ENCODE measurements at regions not wholly inside any gene's neighbourhood (a gene's known extent, or its start where the extent isn't known, plus 50 kb on each side); places are given as distances from the start of the nearest gene placed in this dataset.

DNA sequence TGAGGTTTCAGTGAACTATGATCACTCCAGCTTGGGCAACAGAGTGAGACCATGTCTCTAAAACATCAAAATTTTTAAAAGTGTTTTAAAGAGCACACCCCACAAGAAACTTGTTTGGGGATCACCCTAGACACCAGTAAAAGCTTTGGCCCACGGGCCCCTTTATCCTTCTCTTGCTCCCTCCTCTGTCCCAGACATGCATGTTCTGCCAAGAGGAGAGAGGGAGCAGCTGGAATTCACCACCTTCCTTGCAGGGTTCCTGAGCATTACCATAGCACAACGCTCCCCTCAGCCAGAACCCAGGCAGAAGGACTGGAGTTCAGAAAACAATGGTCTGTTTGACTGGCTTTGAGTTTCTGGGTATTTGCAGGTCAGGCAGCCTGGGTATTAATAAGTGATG lies 214.3 kb upstream of the CDH5 start:
- ChIA-PET CTCF (interaction anchor here (0.7 kb wide), 1 partner anchor 9 kb away, joined by 3 read pairs; no protein-coding TSS in a partner anchor), POLR2A (no interaction called here)
- ATAC-seq (no peak), DNase-seq (no peak)
- Mint-ChIP-seq H3K27ac (peak overlapping the region in 1 of 9 donors; percentile 95), H3K36me3 (no peaks in the 10 kb centered on the region), H3K4me3 (no peak overlapping the region), H3K9me3 (peaks cover 0 to 5% (median 0%) of the 10 kb centered on the region in 11 donors), H3K27me3 (peaks cover 4 to 32% (median 7%) of the 10 kb centered on the region in 5 donors), H3K4me1 (peaks cover 0 to 14% (median 3%) of the 10 kb centered on the region in 7 donors)
- no peaks in the 10 kb centered on the region for H3K9me3 ChIP-seq (ENCODE audit: control insufficient read depth in 2 of 3, low read length in 3 of 3)
- H3K36me3 ChIP-seq (ENCODE audit: control insufficient read depth in 2 of 3, insufficient read depth in 3 of 3, low read length in 3 of 3) = no peaks in the 10 kb centered on the region
- H3K4me1 ChIP-seq (ENCODE audit: control insufficient read depth in 2 of 2, insufficient read depth in 2 of 2, low read length in 2 of 2) = no peaks in the 10 kb centered on the region
- intact Hi-C loops (cut with micrococcal nuclease) = no loop called here
- no peak overlapping the region for H3K4me3 ChIP-seq (ENCODE audit: low read length)
- no peaks in the 10 kb centered on the region for H3K27me3 ChIP-seq (ENCODE audit: control insufficient read depth in 2 of 2, insufficient read depth in 2 of 2, low read length in 2 of 2)
- no peak overlapping the region for H3K27ac ChIP-seq (ENCODE audit: low read depth, low read length)

DNA sequence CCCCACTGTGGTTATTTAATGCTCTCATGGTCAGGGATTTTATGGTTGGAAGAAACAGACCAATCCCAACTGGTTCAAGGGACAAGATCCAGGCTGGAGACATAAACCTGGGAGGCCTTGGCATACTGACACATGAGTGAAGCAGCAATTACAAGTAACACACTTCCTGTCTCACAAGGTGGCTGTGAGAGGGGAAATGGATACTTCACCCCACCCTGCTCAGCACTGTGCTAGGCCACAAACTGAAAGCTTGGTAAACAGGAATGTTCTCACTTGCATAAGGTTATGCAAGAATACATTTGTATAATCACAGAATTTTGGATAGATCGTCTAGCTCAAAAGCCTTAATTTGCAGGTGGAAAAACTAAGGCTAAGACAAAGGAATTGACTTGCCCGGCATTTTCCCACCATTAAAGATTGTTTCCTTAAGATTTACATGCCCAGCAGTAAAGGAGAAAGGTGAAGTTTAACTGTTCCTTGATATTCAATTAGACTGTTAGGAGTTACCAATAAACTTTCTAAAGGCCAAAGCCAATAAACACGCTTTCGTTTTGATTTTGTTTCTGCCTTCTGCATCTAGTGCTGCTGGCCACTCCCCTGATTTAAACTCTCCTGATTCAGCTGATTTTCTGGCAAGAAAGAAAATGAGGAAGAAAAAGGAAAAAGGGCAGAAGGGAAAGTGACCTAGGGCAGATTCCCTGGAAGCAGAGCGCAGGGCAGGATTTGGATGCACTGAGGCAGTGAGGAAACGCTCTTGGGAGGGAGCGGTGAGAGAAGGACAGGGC lies 215.6 kb upstream of the CDH5 start:
- peak overlapping the region in 3 of 10 donors; percentile 8 to 44 (median 12) for H3K4me3 Mint-ChIP-seq

DNA sequence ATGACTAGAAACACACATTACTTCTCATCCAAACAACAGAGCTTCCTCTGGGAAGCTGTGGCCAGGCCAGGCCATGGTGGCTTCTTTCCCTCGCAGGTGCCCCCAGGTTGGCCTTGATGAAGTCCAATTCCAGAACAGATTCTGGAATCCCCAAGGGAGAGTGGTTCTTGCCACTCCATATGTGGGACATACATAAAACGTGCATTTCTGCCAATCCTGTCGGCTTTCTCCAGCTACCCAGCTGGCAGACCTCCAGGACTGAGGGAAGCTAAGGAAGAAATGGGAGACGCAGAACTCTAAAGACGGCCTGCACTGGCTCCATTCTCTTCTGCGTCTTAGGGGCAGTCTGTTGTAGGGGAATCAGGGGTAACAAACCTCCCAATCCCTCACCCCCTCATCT lies 219.2 kb upstream of the CDH5 start:
- no peak for DNase-seq
- no peaks in the 10 kb centered on the region for H3K4me1 ChIP-seq (ENCODE audit: control insufficient read depth in 2 of 2, insufficient read depth in 2 of 2, low read length in 2 of 2)
- H3K27me3 Mint-ChIP-seq = peaks cover 4 to 41% (median 13%) of the 10 kb centered on the region in 5 donors
- ATAC-seq = no peak
- no peaks in the 10 kb centered on the region for H3K27me3 ChIP-seq (ENCODE audit: control insufficient read depth in 2 of 2, insufficient read depth in 2 of 2, low read length in 2 of 2)
- H3K9me3 ChIP-seq (ENCODE audit: control insufficient read depth in 2 of 3, low read length in 3 of 3) = no peaks in the 10 kb centered on the region
- H3K27ac Mint-ChIP-seq = no peak overlapping the region
- H3K36me3 ChIP-seq (ENCODE audit: control insufficient read depth in 2 of 3, insufficient read depth in 3 of 3, low read length in 3 of 3) = no peaks in the 10 kb centered on the region
- H3K27ac ChIP-seq (ENCODE audit: low read depth, low read length) = no peak overlapping the region
- no peaks in the 10 kb centered on the region for H3K36me3 Mint-ChIP-seq
- peaks cover 0 to 14% (median 2%) of the 10 kb centered on the region in 7 donors for H3K4me1 Mint-ChIP-seq
- H3K9me3 Mint-ChIP-seq = peaks cover 0 to 5% (median 0%) of the 10 kb centered on the region in 11 donors
- intact Hi-C loops (cut with micrococcal nuclease) = no loop called here
- ChIA-PET CTCF (no interaction called here), POLR2A (no interaction called here)
- H3K4me3 Mint-ChIP-seq = no peak overlapping the region
- H3K4me3 ChIP-seq (ENCODE audit: low read length) = no peak overlapping the region

More for the DNA sequence above, 215.6 kb upstream of the CDH5 start:
- ChIA-PET POLR2A (no interaction called here), CTCF (no interaction called here)
- H3K4me1 ChIP-seq (ENCODE audit: control insufficient read depth in 2 of 2, insufficient read depth in 2 of 2, low read length in 2 of 2) = no peaks in the 10 kb centered on the region
- peaks cover 0 to 5% (median 0%) of the 10 kb centered on the region in 11 donors for H3K9me3 Mint-ChIP-seq
- H3K27me3 Mint-ChIP-seq = peaks cover 4 to 33% (median 9%) of the 10 kb centered on the region in 5 donors
- no peaks in the 10 kb centered on the region for H3K36me3 Mint-ChIP-seq
- DNase-seq = peak in 1 of 9 donors; percentile 36
- ATAC-seq = peak; percentile 58
- intact Hi-C loops (cut with micrococcal nuclease) = no loop called here
- H3K4me1 Mint-ChIP-seq = peaks cover 0 to 14% (median 3%) of the 10 kb centered on the region in 7 donors
- no peaks in the 10 kb centered on the region for H3K27me3 ChIP-seq (ENCODE audit: control insufficient read depth in 2 of 2, insufficient read depth in 2 of 2, low read length in 2 of 2)
- H3K27ac ChIP-seq (ENCODE audit: low read depth, low read length) = no peak overlapping the region
- H3K4me3 ChIP-seq (ENCODE audit: low read length) = no peak overlapping the region
- no peaks in the 10 kb centered on the region for H3K36me3 ChIP-seq (ENCODE audit: control insufficient read depth in 2 of 3, insufficient read depth in 3 of 3, low read length in 3 of 3)
- no peaks in the 10 kb centered on the region for H3K9me3 ChIP-seq (ENCODE audit: control insufficient read depth in 2 of 3, low read length in 3 of 3)
- peak overlapping the region in 3 of 9 donors; percentile 41 to 95 (median 69) for H3K27ac Mint-ChIP-seq

DNA sequence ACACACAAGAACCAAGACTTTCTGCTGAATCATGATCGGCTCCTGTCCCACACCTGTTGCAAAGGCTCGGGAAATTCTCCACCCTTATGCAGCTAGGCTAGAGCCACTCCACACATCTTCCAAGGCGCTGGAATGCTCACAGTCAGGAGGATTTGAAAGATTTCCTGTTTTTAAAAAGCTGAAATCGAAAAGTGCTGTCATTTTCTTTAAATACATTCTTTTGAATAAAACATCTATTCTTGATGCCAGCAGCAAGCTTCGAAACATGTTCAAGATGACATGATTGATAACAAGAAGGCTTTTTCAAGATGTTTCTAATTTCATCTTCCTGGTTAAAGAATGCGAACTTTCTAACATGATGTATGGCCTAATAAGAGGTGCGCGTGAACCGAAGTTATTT lies 219.7 kb upstream of the CDH5 start:
- H3K36me3 ChIP-seq (ENCODE audit: control insufficient read depth in 2 of 3, insufficient read depth in 3 of 3, low read length in 3 of 3) = no peaks in the 10 kb centered on the region
- Mint-ChIP-seq H3K27me3 (peaks cover 4 to 43% (median 15%) of the 10 kb centered on the region in 5 donors), H3K36me3 (no peaks in the 10 kb centered on the region), H3K9me3 (peaks cover 0 to 5% (median 0%) of the 10 kb centered on the region in 11 donors), H3K27ac (no peak overlapping the region), H3K4me3 (no peak overlapping the region), H3K4me1 (peaks cover 0 to 14% (median 2%) of the 10 kb centered on the region in 7 donors)
- H3K9me3 ChIP-seq (ENCODE audit: control insufficient read depth in 2 of 3, low read length in 3 of 3) = no peaks in the 10 kb centered on the region
- H3K27ac ChIP-seq (ENCODE audit: low read depth, low read length) = no peak overlapping the region
- ChIA-PET POLR2A (no interaction called here), CTCF (no interaction called here)
- DNase-seq (no peak), ATAC-seq (no peak)
- H3K4me3 ChIP-seq (ENCODE audit: low read length) = no peak overlapping the region
- H3K27me3 ChIP-seq (ENCODE audit: control insufficient read depth in 2 of 2, insufficient read depth in 2 of 2, low read length in 2 of 2) = no peaks in the 10 kb centered on the region
- intact Hi-C loops (cut with micrococcal nuclease) = no loop called here
- no peaks in the 10 kb centered on the region for H3K4me1 ChIP-seq (ENCODE audit: control insufficient read depth in 2 of 2, insufficient read depth in 2 of 2, low read length in 2 of 2)

DNA sequence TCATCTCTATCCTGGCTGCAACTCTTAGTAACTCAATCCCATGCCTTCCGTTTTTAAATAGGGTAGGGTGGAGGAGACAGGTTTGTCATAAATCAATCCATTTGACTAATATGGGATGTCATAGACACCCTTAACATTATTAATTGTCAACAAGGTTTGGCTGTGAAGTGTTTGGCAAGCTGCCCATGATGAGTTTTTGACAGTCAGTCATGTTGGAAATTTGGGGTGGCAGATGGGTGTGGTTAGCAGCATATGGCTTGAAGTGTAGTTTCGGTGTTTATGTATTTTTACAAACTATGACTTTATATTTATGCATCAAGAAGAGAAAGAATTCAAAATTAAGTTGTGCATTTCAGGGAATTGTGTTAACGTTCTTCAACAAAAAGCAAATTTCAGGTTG lies 221.8 kb upstream of the CDH5 start:
- ATAC-seq = no peak
- no peaks in the 10 kb centered on the region for H3K36me3 Mint-ChIP-seq
- peaks cover 0 to 2% (median 0%) of the 10 kb centered on the region in 11 donors for H3K9me3 Mint-ChIP-seq
- DNase-seq = no peak
- intact Hi-C loops (cut with micrococcal nuclease) = no loop called here
- H3K27ac ChIP-seq (ENCODE audit: low read depth, low read length) = no peak overlapping the region
- ChIA-PET CTCF (no interaction called here), POLR2A (no interaction called here)
- no peaks in the 10 kb centered on the region for H3K36me3 ChIP-seq (ENCODE audit: control insufficient read depth in 2 of 3, insufficient read depth in 3 of 3, low read length in 3 of 3)
- H3K4me1 ChIP-seq (ENCODE audit: control insufficient read depth in 2 of 2, insufficient read depth in 2 of 2, low read length in 2 of 2) = no peaks in the 10 kb centered on the region
- no peak overlapping the region for H3K27ac Mint-ChIP-seq
- no peak overlapping the region for H3K4me3 Mint-ChIP-seq
- H3K27me3 Mint-ChIP-seq = peaks cover 4 to 46% (median 16%) of the 10 kb centered on the region in 5 donors
- no peaks in the 10 kb centered on the region for H3K4me1 Mint-ChIP-seq
- H3K9me3 ChIP-seq (ENCODE audit: control insufficient read depth in 2 of 3, low read length in 3 of 3) = no peaks in the 10 kb centered on the region
- H3K27me3 ChIP-seq (ENCODE audit: control insufficient read depth in 2 of 2, insufficient read depth in 2 of 2, low read length in 2 of 2) = no peaks in the 10 kb centered on the region
- H3K4me3 ChIP-seq (ENCODE audit: low read length) = no peak overlapping the region

DNA sequence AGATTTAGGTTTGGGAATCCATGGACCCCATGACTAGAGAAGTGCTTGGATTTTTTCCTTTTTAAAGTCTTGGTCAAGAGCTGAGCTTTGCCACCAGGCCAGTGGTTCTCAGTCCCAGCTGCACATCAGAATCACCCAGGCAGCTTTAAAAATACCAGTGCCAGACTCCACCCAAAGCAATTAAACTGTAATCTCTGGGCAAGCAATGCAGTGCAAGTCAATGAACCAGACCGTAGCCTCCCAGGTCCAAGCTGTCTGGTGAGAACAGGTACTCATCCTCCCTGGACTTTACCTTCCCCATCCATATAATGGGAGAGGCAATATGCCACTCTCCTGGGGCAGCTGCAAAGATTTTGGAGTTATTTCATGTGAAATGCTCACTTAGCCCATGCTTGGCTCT lies 223.1 kb upstream of the CDH5 start:
- intact Hi-C loops (cut with micrococcal nuclease) = no loop called here
- ATAC-seq (no peak), DNase-seq (no peak)
- POLR2A ChIA-PET = no interaction called here
- Mint-ChIP-seq H3K4me3 (no peak overlapping the region), H3K27ac (no peak overlapping the region), H3K4me1 (no peaks in the 10 kb centered on the region), H3K9me3 (peaks cover 0 to 2% (median 0%) of the 10 kb centered on the region in 11 donors), H3K27me3 (peaks cover 0 to 40% (median 15%) of the 10 kb centered on the region in 5 donors), H3K36me3 (no peaks in the 10 kb centered on the region)
- H3K4me3 ChIP-seq (ENCODE audit: low read length) = no peak overlapping the region
- H3K27ac ChIP-seq (ENCODE audit: low read depth, low read length) = no peak overlapping the region
- CTCF ChIA-PET = no interaction called here
- H3K36me3 ChIP-seq (ENCODE audit: control insufficient read depth in 2 of 3, insufficient read depth in 3 of 3, low read length in 3 of 3) = no peaks in the 10 kb centered on the region
- no peaks in the 10 kb centered on the region for H3K9me3 ChIP-seq (ENCODE audit: control insufficient read depth in 2 of 3, low read length in 3 of 3)
- H3K27me3 ChIP-seq (ENCODE audit: control insufficient read depth in 2 of 2, insufficient read depth in 2 of 2, low read length in 2 of 2) = no peaks in the 10 kb centered on the region
- no peaks in the 10 kb centered on the region for H3K4me1 ChIP-seq (ENCODE audit: control insufficient read depth in 2 of 2, insufficient read depth in 2 of 2, low read length in 2 of 2)

DNA sequence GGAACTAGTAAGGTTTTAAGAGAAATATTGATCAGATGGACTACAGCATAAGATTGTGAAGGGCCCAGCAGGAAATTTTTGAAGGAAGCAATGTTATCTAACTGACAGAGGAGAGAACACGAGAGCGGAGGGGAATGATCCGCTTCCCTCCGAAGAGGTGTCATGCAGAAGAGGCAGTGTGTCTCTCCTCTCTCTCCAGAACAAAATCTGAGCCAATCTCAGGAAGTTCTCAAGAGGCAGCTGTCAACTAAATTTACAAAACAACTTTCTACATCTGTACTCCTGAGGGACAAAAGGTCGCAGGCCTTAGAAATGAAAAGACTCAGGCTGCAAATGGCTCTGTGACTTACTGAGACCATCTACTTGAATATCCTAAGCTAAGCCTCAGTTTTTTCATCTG lies 224.6 kb upstream of the CDH5 start:
- H3K36me3 ChIP-seq (ENCODE audit: control insufficient read depth in 2 of 3, insufficient read depth in 3 of 3, low read length in 3 of 3) = no peaks in the 10 kb centered on the region
- no peak for DNase-seq
- POLR2A ChIA-PET = no interaction called here
- no peak overlapping the region for H3K27ac ChIP-seq (ENCODE audit: low read depth, low read length)
- CTCF ChIA-PET = no interaction called here
- Mint-ChIP-seq H3K36me3 (no peaks in the 10 kb centered on the region), H3K4me3 (no peak overlapping the region), H3K27ac (no peak overlapping the region), H3K9me3 (peaks cover 0 to 2% (median 0%) of the 10 kb centered on the region in 11 donors), H3K27me3 (peaks cover 0 to 32% (median 11%) of the 10 kb centered on the region in 5 donors), H3K4me1 (no peaks in the 10 kb centered on the region)
- intact Hi-C loops (cut with micrococcal nuclease) = no loop called here
- no peak overlapping the region for H3K4me3 ChIP-seq (ENCODE audit: low read length)
- H3K9me3 ChIP-seq (ENCODE audit: control insufficient read depth in 2 of 3, low read length in 3 of 3) = no peaks in the 10 kb centered on the region
- ATAC-seq = no peak
- no peaks in the 10 kb centered on the region for H3K27me3 ChIP-seq (ENCODE audit: control insufficient read depth in 2 of 2, insufficient read depth in 2 of 2, low read length in 2 of 2)
- H3K4me1 ChIP-seq (ENCODE audit: control insufficient read depth in 2 of 2, insufficient read depth in 2 of 2, low read length in 2 of 2) = no peaks in the 10 kb centered on the region

Measured in naive thymus-derived CD4-positive, alpha-beta T cell (primary cell).